HUES6 (cell line): ENCODE measurements at regions not wholly inside any gene's neighbourhood (a gene's known extent, or its start where the extent isn't known, plus 50 kb on each side); places are given as distances from the start of the nearest gene placed in this dataset.

ENCODE experiments used
- H3K27ac ChIP-seq: 2 replicates; pipeline ENCODE4 v1.7.0; 2013; ENCODE audit warnings: low read depth, mild to moderate bottlenecking, low read length, inconsistent platforms
- H3K27me3 ChIP-seq: 2 replicates; pipeline ENCODE4 v1.6.1; 2013; ENCODE audit warnings: low read length; ENCODE audit not compliant: control insufficient read depth, insufficient read depth
- H3K36me3 ChIP-seq: 2 replicates; pipeline ENCODE4 v1.6.1; 2013; ENCODE audit warnings: low read length; ENCODE audit not compliant: control insufficient read depth, insufficient read depth
- H3K4me1 ChIP-seq: 2 replicates; pipeline ENCODE4 v1.6.1; 2013; ENCODE audit warnings: low read length; ENCODE audit not compliant: control insufficient read depth, insufficient read depth
- H3K4me3 ChIP-seq: 2 replicates; pipeline ENCODE4 v1.5.1; 2013; ENCODE audit warnings: low read depth, low read length
- H3K9ac ChIP-seq: one replicate; pipeline ENCODE4 v1.6.1; 2013; ENCODE audit warnings: mild to moderate bottlenecking, low read length
- H3K9me3 ChIP-seq: 2 replicates; pipeline ENCODE4 v1.6.1; 2013; ENCODE audit warnings: low read depth, low read length; ENCODE audit not compliant: control insufficient read depth, insufficient read depth

DNA sequence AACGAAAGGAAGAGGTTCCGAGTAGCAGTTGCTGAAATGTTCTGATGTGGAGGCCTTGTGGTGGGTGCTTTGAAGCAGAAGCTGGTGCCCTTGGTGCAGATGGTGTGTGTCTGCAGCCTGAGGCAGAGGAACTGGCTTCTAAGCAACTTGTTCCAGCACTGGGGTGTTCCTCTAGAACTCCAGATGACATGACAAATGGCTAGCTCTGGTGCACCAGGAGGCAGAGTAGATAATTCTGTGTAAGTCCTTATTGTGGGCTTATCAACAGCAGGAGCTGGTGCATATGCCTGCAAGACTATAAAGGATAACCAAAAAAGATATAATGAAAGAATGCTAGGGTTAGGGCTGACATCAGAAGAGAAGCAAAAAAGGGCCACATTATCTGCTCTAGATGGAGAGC, 76.5 kb downstream of the ARL5B start:
- H3K36me3 ChIP-seq: no peaks in the 10 kb centered on the region
- no peaks in the 10 kb centered on the region for H3K9me3 ChIP-seq
- no peak overlapping the region for H3K27ac ChIP-seq
- H3K9ac ChIP-seq: no peak overlapping the region
- H3K4me1 ChIP-seq: no peaks in the 10 kb centered on the region
- H3K4me3 ChIP-seq: no peak overlapping the region
- no peaks in the 10 kb centered on the region for H3K27me3 ChIP-seq

DNA sequence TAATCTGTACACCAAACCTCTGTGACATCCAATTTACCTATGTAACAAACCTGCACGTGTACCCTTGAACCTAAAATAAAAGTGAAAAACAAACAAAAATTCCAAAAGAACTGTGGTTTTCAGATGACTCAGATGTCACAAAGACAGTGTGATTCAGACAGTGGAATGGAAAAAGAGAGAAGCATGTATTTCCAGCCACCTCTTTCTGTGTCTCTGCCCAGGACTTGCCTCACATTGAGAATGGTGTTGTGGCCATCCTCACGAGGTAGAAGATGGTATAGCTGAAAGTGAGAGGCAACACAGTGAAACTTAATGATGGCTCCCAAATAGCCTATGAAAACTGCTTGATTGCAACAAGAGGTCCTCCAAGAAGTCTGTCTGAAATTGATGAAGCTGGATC, 78.0 kb downstream of the ARL5B start:
- Histone ChIP-seq H3K4me1 (no peaks in the 10 kb centered on the region), H3K27ac (no peak overlapping the region), H3K4me3 (no peak overlapping the region), H3K9me3 (peaks cover 6% of the 10 kb centered on the region), H3K9ac (no peak overlapping the region), H3K27me3 (no peaks in the 10 kb centered on the region), H3K36me3 (no peaks in the 10 kb centered on the region)

- H3K36me3 ChIP-seq: no peaks in the 10 kb centered on the region
- no peaks in the 10 kb centered on the region for H3K27me3 ChIP-seq
- H3K4me3 ChIP-seq: no peak overlapping the region
- no peaks in the 10 kb centered on the region for H3K4me1 ChIP-seq
- H3K27ac ChIP-seq: no peak overlapping the region
- H3K9ac ChIP-seq: no peak overlapping the region
- peaks cover 6% of the 10 kb centered on the region for H3K9me3 ChIP-seq
Measured at GRCh38 chr10:18737841-18738240, 78.6 kb downstream of the ARL5B start.

- no peak overlapping the region for H3K4me3 ChIP-seq
- H3K9me3 ChIP-seq: peaks cover 12% of the 10 kb centered on the region
- H3K36me3 ChIP-seq: no peaks in the 10 kb centered on the region
- no peaks in the 10 kb centered on the region for H3K4me1 ChIP-seq
- H3K27me3 ChIP-seq: no peaks in the 10 kb centered on the region
- H3K9ac ChIP-seq: no peak overlapping the region
- H3K27ac ChIP-seq: no peak overlapping the region
Measured at GRCh38 chr10:18738835-18739234, 79.6 kb downstream of the ARL5B start.

DNA sequence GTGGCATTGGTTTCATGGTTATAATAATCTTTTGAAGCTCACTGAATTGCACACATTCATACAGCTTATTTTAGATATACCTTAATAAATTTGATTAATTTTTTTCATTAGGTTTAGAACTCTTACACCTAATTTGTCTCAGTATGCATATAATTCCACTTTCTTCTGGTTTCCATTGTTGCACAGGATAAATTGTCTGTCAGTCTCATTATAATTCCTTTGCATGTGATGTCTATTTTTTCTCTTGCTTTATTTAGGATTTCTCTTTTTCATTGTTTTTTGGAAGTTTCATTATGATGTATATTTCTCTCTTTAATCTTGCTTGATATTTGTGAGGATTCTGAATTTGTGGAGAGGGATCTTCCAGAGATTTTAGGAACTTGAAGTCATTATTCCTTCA, 84.7 kb downstream of the ARL5B start:
- no peaks in the 10 kb centered on the region for H3K27me3 ChIP-seq
- H3K4me1 ChIP-seq: no peaks in the 10 kb centered on the region
- H3K27ac ChIP-seq: no peak overlapping the region
- no peaks in the 10 kb centered on the region for H3K36me3 ChIP-seq
- H3K9me3 ChIP-seq: peaks cover 16% of the 10 kb centered on the region
- no peak overlapping the region for H3K4me3 ChIP-seq
- H3K9ac ChIP-seq: no peak overlapping the region

- Histone ChIP-seq H3K9me3 (no peaks in the 10 kb centered on the region), H3K27me3 (no peaks in the 10 kb centered on the region), H3K4me3 (no peak overlapping the region), H3K36me3 (no peaks in the 10 kb centered on the region), H3K9ac (no peak overlapping the region), H3K4me1 (peaks cover 5% of the 10 kb centered on the region; the same call in 1 of the 2 replicates), H3K27ac (no peak overlapping the region)
Measured at GRCh38 chr10:18753312-18753895, 94.2 kb downstream of the ARL5B start.

- no peak overlapping the region for H3K27ac ChIP-seq
- no peak overlapping the region for H3K9ac ChIP-seq
- no peaks in the 10 kb centered on the region for H3K27me3 ChIP-seq
- H3K4me3 ChIP-seq: no peak overlapping the region
- no peaks in the 10 kb centered on the region for H3K9me3 ChIP-seq
- H3K36me3 ChIP-seq: no peaks in the 10 kb centered on the region
- H3K4me1 ChIP-seq: no peaks in the 10 kb centered on the region
Measured at GRCh38 chr10:18759575-18759974, 100.3 kb downstream of the ARL5B start.

DNA sequence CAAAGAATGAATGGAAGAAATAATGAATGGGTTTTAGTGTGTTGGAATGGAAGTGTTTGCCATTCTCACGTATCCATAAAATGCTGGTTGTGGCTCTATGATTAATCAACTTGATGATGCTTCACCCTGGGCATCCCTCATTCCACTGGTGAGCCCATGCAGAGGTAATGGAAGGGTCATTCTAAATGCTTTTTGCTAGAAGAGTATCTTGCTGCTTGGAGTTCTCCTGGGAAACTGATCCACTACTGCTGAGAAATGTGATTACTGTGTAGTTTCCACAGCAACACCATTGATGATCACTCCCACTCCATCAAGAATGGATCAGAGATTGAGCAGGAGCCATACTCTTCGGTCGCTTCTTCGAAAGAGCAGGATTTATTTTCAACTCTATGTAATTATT, 101.6 kb downstream of the ARL5B start:
- Histone ChIP-seq H3K9me3 (no peaks in the 10 kb centered on the region), H3K9ac (no peak overlapping the region), H3K36me3 (no peaks in the 10 kb centered on the region), H3K27me3 (no peaks in the 10 kb centered on the region), H3K4me1 (no peaks in the 10 kb centered on the region), H3K27ac (no peak overlapping the region), H3K4me3 (no peak overlapping the region)

GRCh38 chr10:18767981-18768380, 108.8 kb downstream of the ARL5B start:
- Histone ChIP-seq H3K4me3 (no peak overlapping the region), H3K27me3 (no peaks in the 10 kb centered on the region), H3K9ac (no peak overlapping the region), H3K36me3 (no peaks in the 10 kb centered on the region), H3K9me3 (no peaks in the 10 kb centered on the region), H3K27ac (no peak overlapping the region), H3K4me1 (no peaks in the 10 kb centered on the region)

DNA sequence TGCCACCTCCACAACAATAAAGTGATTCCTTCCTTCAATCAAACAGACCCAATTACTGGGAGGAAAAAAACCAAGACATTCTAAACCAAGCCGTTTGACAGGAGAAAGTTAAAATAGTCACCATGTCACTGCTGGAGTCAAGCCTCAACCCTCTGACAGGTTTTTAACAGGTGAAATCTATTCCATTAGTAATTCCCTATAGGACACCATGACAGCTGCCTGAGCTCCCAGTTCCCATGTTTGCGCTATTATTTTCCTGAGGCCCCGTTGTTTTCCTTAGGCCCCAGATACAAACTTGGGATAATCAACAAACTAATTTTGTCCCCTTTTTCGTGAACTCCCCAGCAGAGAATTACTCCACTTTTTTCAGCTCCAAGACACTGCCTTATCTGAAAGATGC, 113.9 kb downstream of the ARL5B start:
- H3K27me3 ChIP-seq: no peaks in the 10 kb centered on the region
- H3K27ac ChIP-seq: no peak overlapping the region
- no peaks in the 10 kb centered on the region for H3K36me3 ChIP-seq
- no peak overlapping the region for H3K9ac ChIP-seq
- H3K9me3 ChIP-seq: no peaks in the 10 kb centered on the region
- H3K4me3 ChIP-seq: no peak overlapping the region
- H3K4me1 ChIP-seq: no peaks in the 10 kb centered on the region

GRCh38 chr10:18777258-18777657, 118.0 kb downstream of the ARL5B start:
- Histone ChIP-seq H3K9me3 (no peaks in the 10 kb centered on the region), H3K36me3 (no peaks in the 10 kb centered on the region), H3K4me1 (no peaks in the 10 kb centered on the region), H3K9ac (no peak overlapping the region), H3K4me3 (no peak overlapping the region), H3K27me3 (no peaks in the 10 kb centered on the region), H3K27ac (no peak overlapping the region)

DNA sequence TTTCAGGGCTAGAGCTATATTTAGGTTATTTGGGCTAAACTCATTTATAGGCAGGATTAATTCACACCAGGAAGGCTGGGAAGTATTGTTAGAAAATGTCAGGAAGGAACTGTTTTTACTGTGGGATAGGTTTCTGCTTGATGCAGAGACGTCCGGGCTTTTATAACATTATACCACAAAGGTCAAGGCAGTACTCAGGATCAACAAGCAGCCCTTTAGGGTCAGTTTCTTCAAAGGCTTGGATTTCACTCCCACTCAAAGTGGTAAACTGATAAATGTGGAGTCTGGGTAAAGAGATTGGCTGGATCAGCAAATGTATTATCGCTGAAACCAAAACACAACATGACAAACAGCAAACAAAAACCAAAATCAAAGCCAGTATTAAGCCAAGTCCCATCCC, 127.2 kb downstream of the ARL5B start:
- Histone ChIP-seq H3K27me3 (no peaks in the 10 kb centered on the region), H3K9ac (no peak overlapping the region), H3K36me3 (no peaks in the 10 kb centered on the region), H3K9me3 (peaks cover 19% of the 10 kb centered on the region; the same call in 1 of the 2 replicates), H3K27ac (no peak overlapping the region), H3K4me3 (no peak overlapping the region), H3K4me1 (no peaks in the 10 kb centered on the region)
